CD4-positive, alpha-beta T cell (primary cell): ENCODE measurements at regions not wholly inside any gene's neighbourhood (a gene's known extent, or its start where the extent isn't known, plus 50 kb on each side); places are given as distances from the start of the nearest gene placed in this dataset.

ENCODE experiments used
- ATAC-seq: fragments of 200-7000 bp; cut with Tn5 transposase; one replicate; pipeline ENCODE4 v1.10.0; 2022; ENCODE audit warnings: mild to moderate bottlenecking; ENCODE audit not compliant: poor library complexity
- CTCF ChIA-PET: fragments of 350-600 bp; sonication (Branson Sonifier 250); formaldehyde crosslinking; loops from one replicate; lab custom pipeline; 2021; ENCODE audit warnings: antibody characterized with exemption, inconsistent platforms; lab: Charles Lee
- POLR2A ChIA-PET: fragments of 350-600 bp; sonication (Branson Sonifier 250); formaldehyde crosslinking; loops from one replicate; lab custom pipeline; 2021; ENCODE audit warnings: antibody characterized with exemption, inconsistent platforms; lab: Charles Lee
- DNase-seq, 14 experiments: peaks; one replicate each; pipeline ENCODE4 v3.0.0-alpha.2; 2013 to 2020; ENCODE audit warnings: mixed read lengths in 2 of 14
- H3K27ac ChIP-seq, 2 donors: one replicate each; pipeline versions ENCODE4 v1.5.1 to v1.7.0; 2013; ENCODE audit warnings: low read length in 2 of 2, low read depth in 1 of 2, mild to moderate bottlenecking in 1 of 2
- H3K27me3 ChIP-seq, 2 experiments: 1 replicate in 1 of 2; 2 replicates in 1 of 2; pipeline versions ENCODE4 v1.6.1 to v1.7.0; 2013; ENCODE audit warnings: low read length in 2 of 2, control low read depth in 1 of 2, mild to moderate bottlenecking in 1 of 2, moderate library complexity in 1 of 2; ENCODE audit not compliant: insufficient read depth in 2 of 2, control insufficient read depth in 1 of 2
- H3K36me3 ChIP-seq: one replicate; pipeline ENCODE4 v1.6.1; 2013; ENCODE audit warnings: low read length, control low read depth; ENCODE audit not compliant: insufficient read depth
- H3K4me1 ChIP-seq: one replicate; pipeline ENCODE4 v1.6.1; 2013; ENCODE audit warnings: low read length, control low read depth; ENCODE audit not compliant: insufficient read depth
- H3K4me3 ChIP-seq: one replicate; pipeline ENCODE4 v1.5.1; 2013; ENCODE audit warnings: mild to moderate bottlenecking, low read length, moderate library complexity
- H3K9me3 ChIP-seq, 2 experiments: 1 replicate in 1 of 2; 2 replicates in 1 of 2; pipeline versions ENCODE4 v1.6.1 to v1.7.0; 2013; ENCODE audit warnings: low read length in 2 of 2, mild to moderate bottlenecking in 2 of 2, control low read depth in 1 of 2, moderate library complexity in 1 of 2; ENCODE audit not compliant: control insufficient read depth in 1 of 2, insufficient read depth in 1 of 2
- H3K27ac Mint-ChIP-seq: one replicate; pipeline ENCODE4 v1.8.0; 2020; ENCODE audit warnings: mixed read lengths
- H3K27me3 Mint-ChIP-seq: one replicate; pipeline ENCODE4 v1.8.0; 2021; ENCODE audit warnings: mixed read lengths
- H3K36me3 Mint-ChIP-seq: one replicate; pipeline ENCODE4 v1.8.0; 2021; ENCODE audit warnings: low read depth, mixed read lengths
- H3K4me1 Mint-ChIP-seq: one replicate; pipeline ENCODE4 v1.8.0; 2021; ENCODE audit warnings: low read depth, mixed read lengths
- H3K4me3 Mint-ChIP-seq: one replicate; pipeline ENCODE4 v1.8.0; 2020; ENCODE audit warnings: mild to moderate bottlenecking, mixed read lengths
- H3K9me3 Mint-ChIP-seq: one replicate; pipeline ENCODE4 v1.8.0; 2020; ENCODE audit warnings: mixed read lengths
- CTCF ChIP-seq: fragments of 200-600 bp; IDR thresholded peaks from one replicate; pipeline ENCODE4 v1.8.0; 2022; ENCODE audit warnings: antibody characterized with exemption, mild to moderate bottlenecking
- intact Hi-C, 2 experiments: fragments of 100-400 bp; cut with DNase I in 1 of 2; cut with micrococcal nuclease in 1 of 2; formaldehyde crosslinking; loops; one replicate each; pipeline versions ENCODE4 v1.15.1 to v1.9.0; 2023 to 2025; cut with DNase I, micrococcal nuclease

GRCh38 chr12:97754306-97754705 is 291.7 kb downstream of the RMST start:
- Histone ChIP-seq H3K36me3 (no peaks in the 10 kb centered on the region), H3K4me3 (no peak overlapping the region), H3K4me1 (no peaks in the 10 kb centered on the region), H3K27ac (no peak overlapping the region), H3K27me3 (no peaks in the 10 kb centered on the region), H3K9me3 (peaks cover 0 to 3% of the 10 kb centered on the region in 2 experiments)
- no peaks in the 10 kb centered on the region for H3K36me3 Mint-ChIP-seq
- no peaks in the 10 kb centered on the region for H3K27me3 Mint-ChIP-seq
- no peak for TF ChIP-seq CTCF
- no peaks in the 10 kb centered on the region for H3K4me1 Mint-ChIP-seq
- ChIA-PET CTCF (no interaction called here), POLR2A (no interaction called here)
- H3K27ac Mint-ChIP-seq = no peak overlapping the region
- DNase-seq (no peak), ATAC-seq (no peak)
- no peak overlapping the region for H3K4me3 Mint-ChIP-seq
- intact Hi-C loops = no loop called here
- H3K9me3 Mint-ChIP-seq = peaks cover 3% of the 10 kb centered on the region

GRCh38 chr12:97756066-97756666 is 293.6 kb downstream of the RMST start:
- Mint-ChIP-seq H3K4me1 (no peaks in the 10 kb centered on the region), H3K36me3 (no peaks in the 10 kb centered on the region), H3K9me3 (peaks cover 13% of the 10 kb centered on the region), H3K27ac (no peak overlapping the region), H3K4me3 (no peak overlapping the region), H3K27me3 (no peaks in the 10 kb centered on the region)
- Histone ChIP-seq H3K4me1 (no peaks in the 10 kb centered on the region), H3K27me3 (no peaks in the 10 kb centered on the region), H3K27ac (no peak overlapping the region), H3K4me3 (no peak overlapping the region), H3K36me3 (no peaks in the 10 kb centered on the region), H3K9me3 (peaks cover 0 to 3% of the 10 kb centered on the region in 2 experiments)
- CTCF ChIA-PET = no interaction called here
- ATAC-seq (no peak), DNase-seq (no peak)
- POLR2A ChIA-PET = no interaction called here
- intact Hi-C loops = no loop called here
- TF ChIP-seq CTCF = no peak

- Histone ChIP-seq H3K4me1 (no peaks in the 10 kb centered on the region), H3K4me3 (no peak overlapping the region), H3K27ac (no peak overlapping the region), H3K36me3 (no peaks in the 10 kb centered on the region), H3K27me3 (no peaks in the 10 kb centered on the region), H3K9me3 (peaks cover 0 to 3% of the 10 kb centered on the region in 2 experiments)
- Mint-ChIP-seq H3K4me3 (no peak overlapping the region), H3K4me1 (no peaks in the 10 kb centered on the region), H3K36me3 (no peaks in the 10 kb centered on the region), H3K27me3 (no peaks in the 10 kb centered on the region), H3K9me3 (peaks cover 13% of the 10 kb centered on the region), H3K27ac (no peak overlapping the region)
- POLR2A ChIA-PET = no interaction called here
- no peak for TF ChIP-seq CTCF
- CTCF ChIA-PET = no interaction called here
- DNase-seq (no peak), ATAC-seq (no peak)
- intact Hi-C loops = no loop called here
These were observed 294.1 kb downstream of the RMST start for GRCh38 chr12:97756741-97757140.
